ENCODE measurements at regions not wholly inside any gene's neighbourhood (a gene's known extent, or its start where the extent isn't known, plus 50 kb on each side); places are given as distances from the start of the nearest gene placed in this dataset.
"Not testable (repeated sequence)": the region's sequence is repeated elsewhere in the genome, so short reads cannot be mapped to it uniquely, and the experiment has no call there.

DNA sequence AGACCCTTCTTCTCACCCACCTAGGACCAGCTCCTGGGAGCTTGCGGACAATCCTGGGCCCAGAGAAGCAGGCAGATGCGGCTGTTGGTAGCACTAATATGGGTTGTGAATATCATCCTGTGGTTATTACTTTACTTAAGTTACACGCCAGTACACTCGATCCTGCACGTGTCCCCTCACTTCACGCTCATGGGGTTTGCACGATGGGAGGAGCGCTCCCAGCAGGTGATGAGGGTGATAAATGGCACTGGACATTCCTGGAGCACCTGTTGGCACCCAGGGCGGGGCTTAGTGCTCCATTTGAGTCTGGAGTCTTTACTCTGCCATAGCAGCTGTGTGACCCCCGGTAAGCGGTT lies 335.1 kb downstream of the PREX1 start:
- DNase-seq (ENCODE audit: low read depth): no peak
- TF ChIP-seq, protein P1, sequence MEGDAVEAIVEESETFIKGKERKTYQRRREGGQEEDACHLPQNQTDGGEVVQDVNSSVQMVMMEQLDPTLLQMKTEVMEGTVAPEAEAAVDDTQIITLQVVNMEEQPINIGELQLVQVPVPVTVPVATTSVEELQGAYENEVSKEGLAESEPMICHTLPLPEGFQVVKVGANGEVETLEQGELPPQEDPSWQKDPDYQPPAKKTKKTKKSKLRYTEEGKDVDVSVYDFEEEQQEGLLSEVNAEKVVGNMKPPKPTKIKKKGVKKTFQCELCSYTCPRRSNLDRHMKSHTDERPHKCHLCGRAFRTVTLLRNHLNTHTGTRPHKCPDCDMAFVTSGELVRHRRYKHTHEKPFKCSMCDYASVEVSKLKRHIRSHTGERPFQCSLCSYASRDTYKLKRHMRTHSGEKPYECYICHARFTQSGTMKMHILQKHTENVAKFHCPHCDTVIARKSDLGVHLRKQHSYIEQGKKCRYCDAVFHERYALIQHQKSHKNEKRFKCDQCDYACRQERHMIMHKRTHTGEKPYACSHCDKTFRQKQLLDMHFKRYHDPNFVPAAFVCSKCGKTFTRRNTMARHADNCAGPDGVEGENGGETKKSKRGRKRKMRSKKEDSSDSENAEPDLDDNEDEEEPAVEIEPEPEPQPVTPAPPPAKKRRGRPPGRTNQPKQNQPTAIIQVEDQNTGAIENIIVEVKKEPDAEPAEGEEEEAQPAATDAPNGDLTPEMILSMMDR (IDR thresholded peaks at IDR 0.05; ENCODE audit: insufficient read depth, low read depth, low read length): no peak
- Histone ChIP-seq H3K4me3 (ENCODE audit: low read depth, low read length) (no peak overlapping the region), H3K36me3 (ENCODE audit: control insufficient read depth, insufficient read depth, low read length) (no peaks in the 10 kb centered on the region), H3K27me3 (ENCODE audit: control insufficient read depth, insufficient read depth, low read length) (no peaks in the 10 kb centered on the region)
- ChIA-PET POLR2A (no interaction called here), CTCF (no interaction called here)

DNA sequence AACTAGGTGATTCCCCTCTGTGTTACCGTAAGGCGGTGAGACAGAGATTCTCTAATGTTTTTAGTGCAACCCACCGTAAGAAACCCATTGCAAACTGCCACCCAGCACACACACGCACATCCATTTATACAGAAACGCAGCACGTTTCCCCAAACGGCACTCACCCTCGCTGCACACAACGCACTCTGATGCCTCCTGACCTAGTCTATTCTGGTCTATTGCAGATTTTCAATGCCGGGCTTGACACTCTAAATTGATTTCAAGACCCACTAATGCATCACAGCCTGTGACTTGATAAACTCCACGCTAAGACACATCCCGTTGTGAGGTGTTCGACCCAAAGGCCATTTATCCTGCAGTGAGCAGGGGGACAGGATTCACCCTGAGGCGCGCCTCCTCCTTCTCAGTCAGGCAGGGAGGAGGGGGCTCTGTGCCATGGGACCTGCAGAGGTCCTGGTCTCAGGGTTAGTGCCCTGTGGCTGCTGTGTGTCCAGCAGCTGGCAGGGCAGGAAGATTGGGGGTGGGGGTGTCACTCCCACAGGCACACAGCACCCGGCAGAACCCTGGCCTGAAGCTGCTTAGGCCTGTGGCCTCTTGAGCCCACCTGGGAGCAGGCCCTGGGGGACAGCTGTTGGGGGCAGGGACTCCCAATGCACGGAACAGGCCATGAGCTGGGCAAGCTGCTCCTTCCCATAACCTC lies 335.6 kb downstream of the PREX1 start:
- CTCF ChIA-PET: no interaction called here
- no peak for DNase-seq (ENCODE audit: low read depth)
- POLR2A ChIA-PET: no interaction called here
- TF ChIP-seq, protein P1 (IDR thresholded peaks at IDR 0.05; ENCODE audit: insufficient read depth, low read depth, low read length): no peak
- Histone ChIP-seq H3K36me3 (ENCODE audit: control insufficient read depth, insufficient read depth, low read length) (no peaks in the 10 kb centered on the region), H3K27me3 (ENCODE audit: control insufficient read depth, insufficient read depth, low read length) (no peaks in the 10 kb centered on the region), H3K4me3 (ENCODE audit: low read depth, low read length) (no peak overlapping the region)

DNA sequence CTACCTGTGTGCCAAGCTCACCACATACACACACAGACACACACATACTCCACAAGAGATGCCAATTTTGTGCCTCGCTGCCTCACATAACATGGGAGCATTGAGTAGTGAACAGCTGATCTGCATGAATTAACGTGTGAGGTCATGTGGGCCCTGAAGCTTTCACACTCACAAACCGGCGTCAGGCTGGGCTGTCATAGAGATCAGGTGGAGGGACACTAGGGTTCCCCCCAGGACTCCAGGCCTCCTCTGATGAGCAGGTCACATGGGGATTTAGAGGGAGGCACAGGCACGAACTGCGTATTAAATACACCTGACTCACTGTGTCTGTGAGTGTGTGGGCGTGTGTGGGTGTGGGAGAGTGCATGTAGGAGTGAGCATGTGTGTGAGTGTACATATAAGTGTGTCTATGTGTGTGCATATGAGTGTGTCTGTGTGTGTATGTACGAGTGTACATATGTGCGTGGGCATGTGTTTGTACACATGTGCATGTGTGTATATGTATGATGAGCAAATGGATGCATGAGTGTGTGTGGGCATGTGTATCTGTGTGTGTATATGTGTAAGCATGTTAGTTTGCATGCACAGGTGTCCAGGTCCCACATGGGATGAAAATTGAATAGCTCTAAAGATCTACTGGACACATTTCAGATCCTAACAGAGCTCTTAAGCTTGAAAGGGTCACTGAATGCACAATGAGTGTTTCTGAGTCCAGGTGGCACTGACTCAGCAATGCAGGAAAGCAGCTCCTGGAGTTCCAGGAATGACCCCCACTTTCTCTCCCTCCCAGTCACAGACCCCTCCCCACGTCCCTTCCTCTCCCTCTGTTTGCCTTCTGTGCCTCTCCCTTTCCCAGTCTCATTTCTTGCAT lies 336.6 kb downstream of the PREX1 start:
- DNase-seq (ENCODE audit: low read depth): no peak
- ChIA-PET CTCF (interaction anchor here (0.6 kb wide), 1 partner anchor 939 kb away, joined by 5 read pairs; no protein-coding TSS in a partner anchor), POLR2A (no interaction called here)
- TF ChIP-seq, protein P1 (IDR thresholded peaks at IDR 0.05; ENCODE audit: insufficient read depth, low read depth, low read length): no peak
- H3K36me3 ChIP-seq (ENCODE audit: control insufficient read depth, insufficient read depth, low read length): no peaks in the 10 kb centered on the region
- H3K4me3 ChIP-seq (ENCODE audit: low read depth, low read length): no peak overlapping the region
- H3K27me3 ChIP-seq (ENCODE audit: control insufficient read depth, insufficient read depth, low read length): no peaks in the 10 kb centered on the region

DNA sequence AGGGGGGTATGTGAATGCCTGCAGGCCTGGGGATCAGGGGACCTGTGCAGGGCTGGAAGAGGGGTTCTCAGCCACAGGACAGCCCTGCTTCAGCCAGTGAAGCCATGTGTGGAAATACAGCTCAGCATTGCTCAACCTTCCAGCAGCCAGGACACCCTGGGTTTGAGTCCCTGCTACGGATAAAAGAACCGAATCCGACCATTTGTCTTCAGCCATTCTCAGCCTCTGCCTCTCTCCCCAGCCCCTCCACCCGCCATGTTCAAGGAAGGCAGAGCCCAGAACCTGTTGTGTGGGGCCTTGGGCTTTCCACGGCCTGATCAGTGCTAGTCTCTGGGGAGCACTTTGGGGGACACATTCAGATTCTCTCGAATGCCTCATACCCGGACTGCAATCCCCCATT lies 337.5 kb downstream of the PREX1 start:
- H3K36me3 ChIP-seq (ENCODE audit: control insufficient read depth, insufficient read depth, low read length); H3K4me3 ChIP-seq (ENCODE audit: low read depth, low read length); H3K27me3 ChIP-seq (ENCODE audit: control insufficient read depth, insufficient read depth, low read length); DNase-seq (ENCODE audit: low read depth); POLR2A ChIA-PET: not testable (repeated sequence)
- CTCF ChIA-PET: interaction anchor here (0.6 kb wide), 1 partner anchor 938 kb away, joined by 5 read pairs; no protein-coding TSS in a partner anchor

DNA sequence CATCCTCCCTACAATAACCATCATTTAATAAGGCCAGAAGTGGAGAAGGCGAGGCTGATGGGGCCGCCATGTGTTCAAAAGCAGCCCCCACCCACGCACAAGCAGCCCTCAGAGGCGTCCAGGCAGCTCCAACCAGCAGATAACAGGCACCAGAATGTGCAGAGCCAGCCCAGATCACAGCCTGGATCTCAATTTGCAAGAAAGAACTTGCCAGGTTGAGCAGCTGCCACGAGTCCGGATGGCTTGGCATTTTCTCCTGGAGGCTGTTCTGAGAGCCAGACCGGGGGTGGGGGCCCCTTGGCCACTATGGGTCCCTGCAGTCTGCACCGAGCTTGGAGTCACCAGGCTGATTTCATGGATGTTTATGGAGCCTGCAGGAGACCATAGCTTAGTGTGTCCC lies 338.1 kb downstream of the PREX1 start:
- POLR2A ChIA-PET: no interaction called here
- H3K36me3 ChIP-seq (ENCODE audit: control insufficient read depth, insufficient read depth, low read length): no peaks in the 10 kb centered on the region
- no peaks in the 10 kb centered on the region for H3K27me3 ChIP-seq (ENCODE audit: control insufficient read depth, insufficient read depth, low read length)
- TF ChIP-seq, protein P1 (IDR thresholded peaks at IDR 0.05; ENCODE audit: insufficient read depth, low read depth, low read length): no peak
- CTCF ChIA-PET: no interaction called here
- H3K4me3 ChIP-seq (ENCODE audit: low read depth, low read length): no peak overlapping the region
- DNase-seq (ENCODE audit: low read depth): no peak
